NCI-H446 (cell line): ENCODE measurements at regions not wholly inside any gene's neighbourhood (a gene's known extent, or its start where the extent isn't known, plus 50 kb on each side); places are given as distances from the start of the nearest gene placed in this dataset.
"Not testable (repeated sequence)": the region's sequence is repeated elsewhere in the genome, so short reads cannot be mapped to it uniquely, and the experiment has no call there.

Source experiments
- DNase-seq, 2 experiments: peaks; one replicate each; lab custom pipeline; 2025; lab: John Stamatoyannopoulos, UW

DNA sequence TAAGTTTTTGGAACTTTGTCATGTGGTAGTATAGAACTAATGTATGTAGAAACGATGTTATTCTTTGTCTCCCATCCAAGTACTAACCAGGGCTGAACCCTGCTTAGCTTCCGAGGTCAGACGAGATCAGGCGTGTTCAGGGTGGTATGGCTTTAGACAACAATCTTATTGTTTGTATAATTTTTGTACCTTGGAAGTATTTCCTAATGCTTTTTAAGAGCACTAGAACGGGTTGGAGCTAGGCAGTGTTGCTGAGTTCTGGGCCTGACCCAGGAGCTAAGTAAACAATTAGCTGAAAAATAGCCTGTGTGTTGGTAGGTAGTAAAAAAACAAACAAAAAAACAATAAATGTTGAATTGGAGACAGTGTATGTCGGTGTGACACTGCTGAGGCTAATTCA, 244.3 kb downstream of the EMP1 start:
- DNase-seq: no peak

GRCh38 chr12:13437541-13437940, 241.0 kb downstream of the EMP1 start:
- no peak for DNase-seq

- DNase-seq: peak in 1 of 2 experiments; percentile 10
Measured at GRCh38 chr12:13436696-13437391, 240.3 kb downstream of the EMP1 start.

DNA sequence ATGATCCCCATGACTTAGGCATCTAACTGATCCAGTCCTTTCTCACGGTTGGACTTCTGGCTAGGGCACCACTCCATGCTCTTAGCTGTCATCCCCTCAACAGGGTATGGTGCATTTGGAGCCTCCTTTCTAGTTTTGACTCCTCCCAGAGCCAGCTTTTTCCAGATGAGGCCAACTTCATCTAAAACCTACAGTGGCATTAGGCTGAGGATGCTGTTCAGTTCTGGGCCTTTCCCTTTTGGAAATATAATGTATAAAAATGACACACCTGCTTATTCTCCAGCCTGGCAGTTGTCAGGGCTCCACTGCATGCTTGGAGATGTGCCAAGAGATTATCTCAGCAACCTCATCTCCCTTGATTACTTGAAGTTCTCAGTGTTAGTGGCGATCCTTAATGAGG, 239.7 kb downstream of the EMP1 start:
- peak in 1 of 2 experiments; percentile 26 for DNase-seq

DNA sequence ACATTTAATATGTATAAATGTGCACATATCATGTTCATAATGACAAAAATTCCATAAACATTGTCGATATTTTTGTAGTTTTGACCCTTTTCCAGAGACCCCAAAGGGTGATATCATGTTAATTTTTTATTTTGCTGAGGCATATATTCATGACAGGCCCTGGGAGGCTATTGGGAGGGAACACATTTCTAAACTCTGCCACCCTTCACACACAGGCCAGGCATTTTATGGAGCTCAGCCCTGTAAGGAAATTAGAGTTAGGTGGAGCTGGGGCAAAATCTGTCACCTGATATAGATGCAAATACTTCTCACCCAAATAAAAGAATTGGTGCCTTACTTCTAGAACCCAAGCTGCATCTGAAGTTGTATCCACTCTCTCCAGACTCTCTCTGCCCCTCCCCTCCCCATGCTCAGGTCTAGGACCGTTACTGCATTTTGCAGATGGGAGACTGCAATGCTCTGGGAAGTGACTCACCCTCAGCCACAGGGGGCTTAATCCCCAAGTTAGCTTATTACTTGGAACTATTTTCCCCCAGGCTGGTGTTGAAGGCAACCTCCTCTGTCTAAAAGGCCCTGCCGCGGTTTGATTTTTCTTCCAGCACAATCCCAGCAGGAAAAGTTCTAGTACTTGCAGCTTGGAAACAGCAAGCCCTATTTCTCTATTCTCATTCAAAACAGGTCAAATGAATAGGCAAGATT, 238.9 kb downstream of the EMP1 start:
- DNase-seq: peak in 1 of 2 experiments; percentile 6

- DNase-seq: no peak
Measured at GRCh38 chr12:13433768-13434167, 237.2 kb downstream of the EMP1 start.

DNA sequence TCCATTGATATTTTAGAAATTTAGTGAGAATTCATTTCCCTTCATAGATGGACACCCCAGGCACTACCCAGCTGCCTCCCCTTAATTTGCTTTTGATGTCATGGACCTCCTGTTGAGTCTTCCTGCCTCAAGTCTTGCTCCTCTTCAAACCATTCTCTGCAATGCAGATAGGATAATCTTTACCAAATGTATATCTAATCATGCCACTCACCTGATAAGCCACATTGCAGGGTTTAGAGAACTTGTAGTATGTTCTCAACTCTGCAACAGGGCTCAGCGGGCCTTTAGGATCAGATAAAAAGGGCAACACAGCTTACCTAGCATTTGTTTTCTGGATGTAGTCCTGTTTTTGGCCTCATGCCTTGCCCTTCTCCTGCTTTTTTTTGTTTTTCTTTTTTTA, 234.5 kb downstream of the EMP1 start:
- DNase-seq: no peak

DNA sequence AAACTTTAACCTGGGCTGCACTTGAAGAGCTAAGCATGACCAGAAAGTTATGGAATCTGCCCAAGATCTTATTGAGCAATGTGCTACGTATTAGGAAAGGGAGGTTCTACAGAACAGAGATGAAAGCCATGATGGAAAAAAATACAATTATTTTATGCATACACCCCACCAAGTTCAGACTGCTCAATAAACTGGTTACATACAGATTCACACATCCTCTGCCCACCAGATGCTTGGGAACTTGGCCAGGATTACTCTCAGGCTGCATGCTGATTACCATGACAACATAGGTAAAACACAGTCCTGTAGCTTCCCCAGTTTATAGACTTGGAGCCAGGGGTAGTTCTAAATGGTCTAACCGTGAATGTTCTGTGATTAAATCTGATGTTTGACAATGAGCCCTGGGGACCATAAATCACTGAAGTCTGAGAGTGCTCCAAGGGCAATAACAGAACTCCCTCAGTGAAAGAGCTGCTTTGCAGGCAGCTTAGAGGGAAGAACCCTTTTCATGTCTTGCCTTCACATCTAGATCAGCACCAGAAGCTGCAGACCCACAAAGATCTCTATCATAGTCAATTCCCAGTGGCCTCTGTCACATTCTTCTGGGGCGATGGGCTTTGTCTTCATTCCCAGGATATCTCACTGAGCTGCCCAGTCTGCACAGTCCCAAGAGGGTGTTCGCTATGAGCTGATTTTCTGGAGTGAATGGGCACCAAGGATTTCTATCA, 232.2 kb downstream of the EMP1 start:
- DNase-seq: peak; percentile 27 to 38

DNA sequence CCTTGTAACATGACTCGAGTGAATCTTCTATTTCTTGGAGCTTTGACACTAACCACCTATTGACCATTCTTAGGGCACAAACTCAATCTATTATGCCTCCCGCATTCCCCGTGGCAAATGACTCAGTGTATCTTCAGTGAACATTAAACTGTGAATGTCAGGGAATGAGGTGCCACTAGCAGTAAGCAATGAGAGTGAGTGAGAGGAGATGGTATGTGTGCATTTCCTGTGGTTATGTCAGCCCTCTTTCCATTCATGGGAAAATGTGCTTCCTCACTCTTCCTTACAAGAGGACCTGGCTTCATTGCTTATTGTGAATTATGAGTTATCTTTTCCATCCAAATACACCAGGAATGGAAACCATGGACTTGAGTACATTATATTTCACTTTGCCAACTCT, 229.2 kb downstream of the EMP1 start:
- DNase-seq: no peak

DNA sequence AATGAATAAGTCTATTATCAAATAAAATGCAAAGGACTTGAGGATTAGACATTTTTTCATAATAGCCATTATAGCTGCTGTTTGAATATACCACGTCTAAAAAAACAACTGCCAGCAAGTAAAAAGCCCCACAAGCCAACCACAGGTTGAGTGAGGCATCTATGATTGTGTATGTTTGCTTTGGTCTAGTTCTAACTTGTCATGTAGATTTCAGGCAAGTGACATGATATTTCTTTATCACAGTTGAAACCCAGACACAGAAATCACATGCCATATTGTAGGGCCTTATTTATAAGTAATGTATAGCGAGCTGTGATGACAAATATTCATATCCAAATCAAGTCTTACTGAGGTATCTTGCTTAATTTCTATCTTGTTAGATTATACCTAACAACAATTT, 225.8 kb downstream of the EMP1 start:
- no peak for DNase-seq

DNA sequence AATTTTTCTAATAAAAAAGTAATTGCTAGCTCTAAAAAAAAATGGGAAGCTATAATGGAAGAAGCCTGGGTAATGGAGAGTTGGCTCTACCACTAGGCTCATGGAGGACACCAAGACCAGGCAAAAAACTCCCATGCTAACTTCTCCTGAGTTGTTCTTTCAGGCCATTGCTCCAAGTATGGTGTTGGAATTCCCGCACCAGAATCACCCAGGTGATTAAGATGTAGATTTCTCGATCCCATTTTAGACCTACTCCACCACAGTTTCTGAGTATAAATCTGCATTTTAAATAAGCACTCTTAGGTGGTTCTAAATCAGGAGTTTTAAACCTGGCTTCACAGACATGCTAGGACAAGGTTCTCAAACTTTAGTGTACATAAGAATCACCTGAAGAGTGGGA, 221.0 kb downstream of the EMP1 start:
- DNase-seq: no peak

- no peak for DNase-seq
Measured at GRCh38 chr12:13411287-13411686, 214.8 kb downstream of the EMP1 start.

DNA sequence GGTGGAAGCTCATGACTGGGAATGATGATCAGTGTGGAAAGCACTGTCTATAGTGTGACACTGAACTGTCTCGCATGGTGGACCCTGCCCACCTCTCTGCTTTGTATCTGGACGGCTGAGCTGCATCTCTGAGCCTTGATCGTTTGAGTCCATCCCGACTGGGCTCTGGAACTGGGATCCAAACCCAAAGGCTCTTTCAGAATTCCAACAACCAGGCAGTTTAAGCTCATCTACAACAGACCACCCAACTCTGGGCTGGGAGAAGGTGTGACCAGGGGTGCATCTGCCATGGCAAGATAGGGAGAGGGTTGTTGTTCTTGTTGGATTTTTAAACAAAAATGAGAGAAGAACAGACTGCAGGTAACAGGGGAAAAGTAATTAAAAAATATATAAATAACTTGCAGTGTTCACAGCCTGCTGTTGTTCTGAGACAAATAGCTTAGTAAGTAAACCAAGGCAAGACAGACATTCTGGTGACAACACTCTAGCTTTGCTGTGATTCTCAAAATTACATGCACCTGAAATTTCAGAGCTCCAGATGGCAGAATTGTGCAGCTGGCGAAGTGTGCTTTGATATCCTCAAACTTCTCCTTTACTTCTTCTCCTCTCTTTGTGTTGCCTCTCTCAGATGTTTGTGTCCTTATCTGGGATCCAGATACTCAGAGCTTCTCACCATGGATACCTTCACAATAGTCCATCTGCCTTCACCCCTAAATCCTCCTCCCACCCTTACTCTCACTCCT, 209.6 kb downstream of the EMP1 start:
- no peak for DNase-seq

- DNase-seq: no peak
Measured at GRCh38 chr12:13404631-13405473, 208.3 kb downstream of the EMP1 start.

DNA sequence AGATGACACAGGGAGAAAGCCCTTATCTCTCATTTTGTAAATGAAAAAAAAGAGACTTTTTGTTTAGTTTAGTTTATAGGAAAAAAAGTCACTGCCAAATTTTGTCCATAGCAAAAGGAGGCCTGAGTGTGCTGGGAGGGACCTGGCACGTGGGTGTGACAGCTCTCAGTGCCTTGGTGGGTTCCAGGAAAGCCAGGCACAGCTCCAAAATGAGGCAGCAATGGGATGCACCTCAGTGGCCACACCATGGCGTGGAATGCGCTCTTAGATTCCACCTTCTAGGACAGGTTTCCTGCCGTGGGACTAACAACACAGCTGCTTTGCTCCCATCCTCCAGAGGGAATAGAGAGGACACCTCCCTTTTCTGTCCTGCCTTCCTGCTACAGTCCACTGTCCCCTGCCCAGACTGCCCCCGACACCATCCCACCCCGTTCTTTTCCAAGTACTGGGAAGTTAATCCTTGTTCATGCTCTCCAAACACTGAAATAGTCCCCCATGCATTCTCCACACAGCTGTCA, 207.6 kb downstream of the EMP1 start:
- no peak for DNase-seq

DNA sequence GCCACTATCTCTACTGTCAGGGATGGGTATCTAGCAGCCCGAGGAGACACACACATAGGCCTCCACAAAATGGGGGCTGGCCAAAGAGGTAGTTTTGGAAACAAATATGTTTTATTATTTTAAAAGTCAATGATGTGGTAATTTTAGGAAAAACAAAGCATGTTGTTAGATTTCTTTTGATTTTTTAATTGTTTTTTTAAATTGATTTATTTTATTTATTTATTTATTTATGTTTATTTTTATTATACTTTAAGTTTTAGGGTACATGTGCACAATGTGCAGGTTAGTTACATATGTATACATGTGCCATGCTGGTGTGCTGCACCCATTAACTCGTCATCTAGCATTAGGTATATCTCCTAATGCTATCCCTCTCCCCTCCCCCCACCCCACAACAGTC, 194.8 kb downstream of the EMP1 start:
- DNase-seq: not testable (repeated sequence)

DNA sequence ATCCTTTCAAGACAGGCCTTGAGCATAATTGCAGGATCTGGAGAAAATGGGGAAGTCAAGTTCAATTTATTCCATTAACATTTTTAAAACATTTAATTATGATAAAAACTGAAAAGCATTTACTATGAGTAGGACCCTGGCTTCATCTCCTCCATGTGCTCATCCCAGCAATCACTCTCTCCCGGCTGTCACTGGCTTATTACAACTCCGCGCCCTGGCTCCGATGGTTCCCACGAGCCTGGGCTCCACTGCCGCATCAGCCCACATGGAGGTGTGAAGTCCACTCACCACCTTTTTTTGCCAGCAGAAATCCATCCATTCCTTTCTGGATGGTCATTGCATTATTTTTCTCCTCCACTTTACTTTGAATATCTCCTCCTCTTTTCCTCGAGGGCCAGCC, 194.4 kb downstream of the EMP1 start:
- DNase-seq: peak in 1 of 2 experiments; percentile 27

GRCh38 chr12:13390381-13390861, 193.9 kb downstream of the EMP1 start:
- peak; percentile 94 to 98 for DNase-seq

DNA sequence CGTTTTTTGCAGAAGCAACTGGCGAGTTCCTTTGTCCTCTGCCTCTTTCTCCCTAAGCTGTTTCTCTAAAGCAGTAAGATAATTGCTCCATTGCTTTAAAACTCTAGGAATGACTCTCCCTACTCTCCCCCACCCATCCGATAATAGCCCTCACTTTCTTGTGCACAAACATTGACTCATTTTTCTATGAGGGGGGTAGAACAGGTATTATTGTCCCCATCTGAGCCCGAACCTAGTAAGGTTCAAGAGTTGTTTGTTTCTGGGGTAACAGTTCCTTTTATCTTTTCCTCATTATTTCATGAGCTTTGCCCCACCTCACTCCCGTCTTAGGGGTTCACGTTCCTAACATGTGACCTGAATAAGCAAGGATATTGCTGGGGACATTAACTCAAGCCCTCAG, 190.6 kb downstream of the EMP1 start:
- no peak for DNase-seq

GRCh38 chr12:13386323-13387039, 190.0 kb downstream of the EMP1 start:
- no peak for DNase-seq
